A673 (cell line): ENCODE measurements at regions not wholly inside any gene's neighbourhood (a gene's known extent, or its start where the extent isn't known, plus 50 kb on each side); places are given as distances from the start of the nearest gene placed in this dataset.

Experiments
- BruUV-seq: library from RNA; stranded (reverse); fragments of 400-500 nt; replicated peaks from 2 replicates; lab custom pipeline; 2021; lab: Mats Ljungman, UMichigan
- CTCF ChIA-PET: fragments of 300-600 bp; sonication (Branson Sonifier 250); formaldehyde crosslinking; loops from one replicate; lab custom pipeline; 2022; ENCODE audit warnings: antibody characterized with exemption; lab: Charles Lee
- POLR2A ChIA-PET: fragments of 300-600 bp; sonication (Branson Sonifier 250); formaldehyde crosslinking; loops from one replicate; lab custom pipeline; 2022; ENCODE audit warnings: antibody characterized with exemption; ENCODE audit not compliant: low non-redundant PET; lab: Charles Lee
- DNase-seq: peaks from one replicate; pipeline ENCODE4 v3.0.0-alpha.2; 2015; ENCODE audit warnings: low spot score
- H3K27ac ChIP-seq: fragments of 200-600 bp; sonication (generic); 2 replicates; pipeline ENCODE4 v1.5.1; 2016; ENCODE audit warnings: mixed run types, low read depth, mild to moderate bottlenecking, mixed read lengths, antibody characterized with exemption, low read length; ENCODE audit not compliant: poor library complexity, severe bottlenecking
- H3K27me3 ChIP-seq: fragments of 200-600 bp; sonication (generic); replicated peaks from 2 replicates; pipeline ENCODE4 v1.6.1; 2017; ENCODE audit warnings: mixed run types, low read depth, mild to moderate bottlenecking, mixed read lengths, antibody characterized with exemption, low read length; ENCODE audit not compliant: insufficient read depth, poor library complexity
- H3K36me3 ChIP-seq: fragments of 200-600 bp; sonication (generic); 2 replicates; pipeline ENCODE4 v1.6.1; 2016; ENCODE audit warnings: mixed run types, mild to moderate bottlenecking, mixed read lengths, antibody characterized with exemption, low read length; ENCODE audit not compliant: insufficient read depth, poor library complexity, severe bottlenecking
- H3K4me1 ChIP-seq: fragments of 200-600 bp; sonication (generic); 2 replicates; pipeline ENCODE4 v1.6.1; 2017; ENCODE audit warnings: mixed run types, mild to moderate bottlenecking, mixed read lengths, antibody characterized with exemption, low read length; ENCODE audit not compliant: insufficient read depth, poor library complexity, severe bottlenecking
- H3K4me3 ChIP-seq: fragments of 200-600 bp; sonication (generic); 2 replicates; pipeline ENCODE4 v1.5.1; 2016; ENCODE audit warnings: low read depth, mixed run types, mild to moderate bottlenecking, mixed read lengths, low read length; ENCODE audit not compliant: poor library complexity, severe bottlenecking
- H3K9me3 ChIP-seq: fragments of 200-600 bp; sonication (generic); 2 replicates; pipeline ENCODE4 v1.6.1; 2016; ENCODE audit warnings: mixed run types, low read depth, mild to moderate bottlenecking, mixed read lengths, antibody characterized with exemption, low read length; ENCODE audit not compliant: poor library complexity, severe bottlenecking
- EZH2 ChIP-seq: fragments of 200-600 bp; sonication (generic); IDR thresholded peaks from 2 replicates; pipeline ENCODE4 v1.6.1; 2017; ENCODE audit warnings: borderline replicate concordance, low read depth, mild to moderate bottlenecking, mixed read lengths, antibody characterized with exemption, low read length; ENCODE audit not compliant: poor library complexity, severe bottlenecking
- intact Hi-C: fragments of 100-400 bp; cut with micrococcal nuclease; formaldehyde crosslinking; loops from one replicate; pipeline ENCODE4 v1.10.0; 2022; ENCODE audit not compliant: unreplicated experiment
- TF ChIP-seq, protein P1 (sequence below): fragments of 300-800, 200-600 bp; sonication (generic); conservative IDR thresholded peaks from 2 replicates; pipeline ENCODE4 v1.5.1; 2017; ENCODE audit warnings: low read depth, mild to moderate bottlenecking, antibody characterized with exemption, low read length, moderate library complexity, mixed read lengths

DNA sequence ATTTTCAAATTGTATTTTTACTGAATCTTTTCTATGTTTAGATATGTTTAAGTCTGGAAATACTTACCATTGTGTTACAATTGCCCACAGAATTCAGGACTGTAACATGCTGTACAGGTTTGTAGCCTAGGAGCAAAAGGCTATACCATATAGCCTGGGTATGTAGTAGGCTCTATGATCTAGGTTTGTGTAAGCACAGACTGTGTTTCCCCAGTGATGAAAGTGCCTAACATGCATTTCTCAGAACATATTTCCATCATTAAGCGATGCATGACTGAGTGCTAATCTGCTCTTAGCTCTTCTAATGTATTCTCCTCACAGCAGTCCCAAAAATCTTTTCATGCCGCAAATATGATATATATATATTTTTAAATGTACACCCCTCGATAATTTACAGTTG, 166.7 kb upstream of the PPP2R2B start:
- Histone ChIP-seq H3K27ac (no peak overlapping the region), H3K36me3 (no peaks in the 10 kb centered on the region), H3K27me3 (peaks cover 23% of the 10 kb centered on the region), H3K9me3 (no peaks in the 10 kb centered on the region), H3K4me1 (no peaks in the 10 kb centered on the region), H3K4me3 (no peak overlapping the region)
- TF ChIP-seq EZH2: no peak
- TF ChIP-seq, protein P1, sequence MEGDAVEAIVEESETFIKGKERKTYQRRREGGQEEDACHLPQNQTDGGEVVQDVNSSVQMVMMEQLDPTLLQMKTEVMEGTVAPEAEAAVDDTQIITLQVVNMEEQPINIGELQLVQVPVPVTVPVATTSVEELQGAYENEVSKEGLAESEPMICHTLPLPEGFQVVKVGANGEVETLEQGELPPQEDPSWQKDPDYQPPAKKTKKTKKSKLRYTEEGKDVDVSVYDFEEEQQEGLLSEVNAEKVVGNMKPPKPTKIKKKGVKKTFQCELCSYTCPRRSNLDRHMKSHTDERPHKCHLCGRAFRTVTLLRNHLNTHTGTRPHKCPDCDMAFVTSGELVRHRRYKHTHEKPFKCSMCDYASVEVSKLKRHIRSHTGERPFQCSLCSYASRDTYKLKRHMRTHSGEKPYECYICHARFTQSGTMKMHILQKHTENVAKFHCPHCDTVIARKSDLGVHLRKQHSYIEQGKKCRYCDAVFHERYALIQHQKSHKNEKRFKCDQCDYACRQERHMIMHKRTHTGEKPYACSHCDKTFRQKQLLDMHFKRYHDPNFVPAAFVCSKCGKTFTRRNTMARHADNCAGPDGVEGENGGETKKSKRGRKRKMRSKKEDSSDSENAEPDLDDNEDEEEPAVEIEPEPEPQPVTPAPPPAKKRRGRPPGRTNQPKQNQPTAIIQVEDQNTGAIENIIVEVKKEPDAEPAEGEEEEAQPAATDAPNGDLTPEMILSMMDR: no peak
- DNase-seq: no peak
- intact Hi-C loops: no loop called here
- BruUV-seq: no TSS peak
- CTCF ChIA-PET: interaction anchor here (1.5 kb wide), 1 partner anchor 144 kb away, joined by 3 read pairs; no protein-coding TSS in a partner anchor
- POLR2A ChIA-PET: no interaction called here

DNA sequence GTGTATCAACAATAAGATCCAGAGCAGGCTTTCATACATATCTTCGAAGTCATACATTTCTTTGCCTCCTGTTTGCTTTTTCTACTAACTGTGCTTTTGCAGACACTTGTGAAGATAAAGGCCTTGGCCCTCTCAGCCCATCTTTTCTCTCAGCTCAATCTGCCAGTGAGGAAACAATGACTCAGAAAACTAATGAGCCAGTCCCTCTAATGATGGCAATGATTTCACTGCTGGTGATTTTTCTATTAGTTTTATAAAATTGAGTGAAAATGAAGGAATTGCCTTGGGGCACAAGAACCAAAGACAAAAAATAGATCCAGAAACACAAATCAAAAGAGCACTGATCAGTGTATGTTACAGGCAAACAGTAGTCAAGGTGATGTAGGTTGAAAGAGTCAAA, 167.7 kb upstream of the PPP2R2B start:
- DNase-seq: no peak
- no peaks in the 10 kb centered on the region for H3K9me3 ChIP-seq

DNA sequence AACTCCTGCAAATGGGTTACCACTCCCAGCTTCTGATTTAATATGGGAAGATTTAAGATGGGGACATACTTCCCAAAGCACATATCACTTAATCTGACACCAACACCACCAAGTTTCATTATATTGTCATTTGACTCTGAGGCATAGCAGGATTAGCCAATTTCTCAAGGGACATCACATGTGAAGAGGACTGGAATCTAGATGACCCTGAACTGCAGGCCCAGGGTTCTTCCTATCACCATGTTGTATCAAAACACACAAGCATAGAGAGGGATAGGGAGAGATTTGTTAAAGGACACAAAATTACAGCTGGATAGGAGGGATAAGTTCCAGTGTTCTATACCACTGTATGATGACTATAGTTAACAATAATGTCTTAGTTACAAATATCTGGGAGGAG, 168.3 kb upstream of the PPP2R2B start:
- Histone ChIP-seq H3K27ac (no peak overlapping the region), H3K9me3 (no peaks in the 10 kb centered on the region), H3K4me1 (no peaks in the 10 kb centered on the region), H3K27me3 (peaks cover 23% of the 10 kb centered on the region), H3K4me3 (no peak overlapping the region), H3K36me3 (no peaks in the 10 kb centered on the region)
- DNase-seq: no peak
- POLR2A ChIA-PET: interaction anchor here (0.6 kb wide), 1 partner anchor 54 kb away, joined by 3 read pairs; no protein-coding TSS in a partner anchor
- intact Hi-C loops: no loop called here
- no TSS peak for BruUV-seq
- TF ChIP-seq, protein P1: no peak
- no peak for TF ChIP-seq EZH2
- CTCF ChIA-PET: interaction anchor here (1.5 kb wide), 1 partner anchor 142 kb away, joined by 3 read pairs; no protein-coding TSS in a partner anchor

More for the DNA sequence above, 167.7 kb upstream of the PPP2R2B start:
- peaks cover 23% of the 10 kb centered on the region for H3K27me3 ChIP-seq
- no peaks in the 10 kb centered on the region for H3K36me3 ChIP-seq
- no TSS peak for BruUV-seq
- no peak for TF ChIP-seq EZH2
- TF ChIP-seq, protein P1: no peak
- CTCF ChIA-PET: interaction anchor here (1.5 kb wide), 1 partner anchor 143 kb away, joined by 3 read pairs; no protein-coding TSS in a partner anchor
- no peak overlapping the region for H3K27ac ChIP-seq
- POLR2A ChIA-PET: interaction anchor here (0.6 kb wide), 1 partner anchor 53 kb away, joined by 3 read pairs; no protein-coding TSS in a partner anchor
- intact Hi-C loops: no loop called here
- H3K4me1 ChIP-seq: no peaks in the 10 kb centered on the region
- no peak overlapping the region for H3K4me3 ChIP-seq
